ENCODE measurements at regions not wholly inside any gene's neighbourhood (a gene's known extent, or its start where the extent isn't known, plus 50 kb on each side); places are given as distances from the start of the nearest gene placed in this dataset.

- Mint-ChIP-seq H3K27me3 (no peaks in the 10 kb centered on the region), H3K27ac (no peak overlapping the region), H3K36me3 (peaks cover 2% of the 10 kb centered on the region), H3K4me3 (no peak overlapping the region), H3K9me3 (peaks cover under 1% of the 10 kb centered on the region), H3K4me1 (peaks cover 44% of the 10 kb centered on the region)
- POLR2A ChIA-PET, result interaction anchor here (1.3 to 2.4 kb wide), 2 partner anchors 73 to 172 kb away, joined by 3 to 6 read pairs; partner anchors contain the start of gene IRF4
- ATAC-seq (ENCODE audit: low read depth), result no peak
- DNase-seq, result no peak
Observed at GRCh38 chr6:219641-220198, 72.6 kb upstream of the DUSP22 start.

- no peak for ATAC-seq (ENCODE audit: low read depth)
- peaks cover 48% of the 10 kb centered on the region for H3K4me1 Mint-ChIP-seq
- POLR2A ChIA-PET, result interaction anchor here (1.3 to 2.4 kb wide), 2 partner anchors 73 to 171 kb away, joined by 3 to 6 read pairs; partner anchors contain the start of gene IRF4
- H3K9me3 Mint-ChIP-seq, result no peaks in the 10 kb centered on the region
- peaks cover 2% of the 10 kb centered on the region for H3K36me3 Mint-ChIP-seq
- H3K27me3 Mint-ChIP-seq, result no peaks in the 10 kb centered on the region
- no peak for DNase-seq
- H3K27ac Mint-ChIP-seq, result no peak overlapping the region
- H3K4me3 Mint-ChIP-seq, result no peak overlapping the region
Observed at GRCh38 chr6:220312-220711, 72.0 kb upstream of the DUSP22 start.

DNA sequence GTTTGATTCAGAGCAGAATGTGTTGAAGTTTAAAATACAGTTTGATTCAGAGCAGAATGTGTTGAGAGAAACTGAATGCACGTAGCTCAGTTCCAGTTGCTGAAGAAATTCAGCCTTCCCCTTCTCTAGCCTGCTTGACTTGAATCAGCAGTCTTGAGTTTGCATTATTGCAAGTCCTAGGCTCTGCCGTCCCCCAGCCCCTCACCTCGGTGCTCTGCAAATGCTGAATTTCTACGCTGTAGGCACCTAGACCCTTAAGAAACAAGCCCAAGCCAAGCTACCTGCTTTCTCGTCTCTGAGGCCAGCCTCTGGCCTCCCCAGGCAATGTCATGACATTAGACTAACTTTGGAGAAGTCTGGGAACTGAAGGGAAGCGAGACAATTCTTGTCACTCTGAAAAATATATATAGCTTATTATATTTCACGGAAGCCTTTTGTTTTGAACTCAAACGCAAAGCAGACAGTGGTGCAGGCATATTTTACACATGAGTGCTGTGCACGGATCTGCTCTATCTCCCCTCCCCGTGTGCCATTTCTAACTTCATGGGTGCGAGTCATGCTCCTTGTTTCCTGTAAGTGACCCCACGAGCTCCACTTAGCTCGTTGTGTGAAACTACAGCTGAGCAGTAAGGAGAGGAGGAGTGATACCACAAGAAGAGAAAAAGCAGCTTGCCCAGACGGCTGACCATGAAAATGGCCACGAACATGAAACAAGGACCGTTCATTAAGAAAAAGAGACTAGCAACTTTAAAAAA, 71.4 kb upstream of the DUSP22 start:
- H3K9me3 Mint-ChIP-seq, result no peaks in the 10 kb centered on the region
- H3K27ac Mint-ChIP-seq, result peak overlapping the region; percentile 59
- no peaks in the 10 kb centered on the region for H3K27me3 Mint-ChIP-seq
- peaks cover 2% of the 10 kb centered on the region for H3K36me3 Mint-ChIP-seq
- H3K4me1 Mint-ChIP-seq, result peaks cover 46% of the 10 kb centered on the region
- DNase-seq (no peak), ATAC-seq (ENCODE audit: low read depth) (no peak)
- POLR2A ChIA-PET, result interaction anchor here (1.3 to 2.4 kb wide), 2 partner anchors 72 to 171 kb away, joined by 3 to 6 read pairs; partner anchors contain the start of gene IRF4
- peak overlapping the region; percentile 13 for H3K4me3 Mint-ChIP-seq

- Mint-ChIP-seq H3K27me3 (no peaks in the 10 kb centered on the region), H3K9me3 (peaks cover under 1% of the 10 kb centered on the region), H3K27ac (peak overlapping the region; percentile 77), H3K4me1 (peaks cover 50% of the 10 kb centered on the region), H3K36me3 (peaks cover 4% of the 10 kb centered on the region), H3K4me3 (peak overlapping the region; percentile 13)
- POLR2A ChIA-PET, result interaction anchor here (1.1 to 2.4 kb wide), 2 partner anchors 117 to 170 kb away, joined by 3 to 6 read pairs; partner anchors contain the start of gene IRF4
- DNase-seq (no peak), ATAC-seq (ENCODE audit: low read depth) (no peak)
Observed at GRCh38 chr6:221531-222349, 70.5 kb upstream of the DUSP22 start.

- ATAC-seq (ENCODE audit: low read depth) (no peak), DNase-seq (no peak)
- POLR2A ChIA-PET, result interaction anchor here (0.6 to 1.1 kb wide), 2 partner anchors 110 to 116 kb away, joined by 3 read pairs; no protein-coding TSS in a partner anchor
- Mint-ChIP-seq H3K36me3 (peaks cover 4% of the 10 kb centered on the region), H3K4me3 (no peak overlapping the region), H3K4me1 (peaks cover 45% of the 10 kb centered on the region), H3K9me3 (peaks cover 1% of the 10 kb centered on the region), H3K27me3 (no peaks in the 10 kb centered on the region), H3K27ac (peak overlapping the region; percentile 15)
Observed at GRCh38 chr6:222468-222867, 69.8 kb upstream of the DUSP22 start.

DNA sequence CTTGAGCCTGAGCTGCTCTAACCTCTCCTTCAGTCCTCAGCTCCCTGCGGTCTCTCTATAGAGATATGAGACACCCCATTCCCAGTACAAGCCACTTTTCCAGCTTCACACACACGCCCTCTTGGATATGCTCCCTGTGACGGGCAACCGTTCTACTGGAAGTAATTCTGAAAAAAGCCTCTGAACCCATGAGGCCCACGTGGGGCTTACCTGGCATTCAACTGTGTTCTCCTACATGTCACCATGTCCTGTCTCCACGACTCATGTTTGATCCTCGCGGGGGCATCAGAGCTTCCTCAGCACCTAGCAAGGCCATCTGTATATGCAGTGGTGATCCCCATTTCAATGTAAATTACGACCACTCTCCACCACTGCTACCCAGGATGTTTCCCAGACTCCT, 69.2 kb upstream of the DUSP22 start:
- Mint-ChIP-seq H3K4me1 (peaks cover 44% of the 10 kb centered on the region), H3K4me3 (no peak overlapping the region), H3K36me3 (peaks cover 6% of the 10 kb centered on the region), H3K27ac (peak overlapping the region; percentile 11), H3K27me3 (no peaks in the 10 kb centered on the region), H3K9me3 (peaks cover 1% of the 10 kb centered on the region)
- POLR2A ChIA-PET, result interaction anchor here (0.6 kb wide), 2 partner anchors 110 to 563 kb away, joined by 3 to 4 read pairs; no protein-coding TSS in a partner anchor
- ATAC-seq (ENCODE audit: low read depth), result no peak
- no peak for DNase-seq

GRCh38 chr6:223763-224162, 68.5 kb upstream of the DUSP22 start:
- peaks cover 1% of the 10 kb centered on the region for H3K9me3 Mint-ChIP-seq
- H3K4me3 Mint-ChIP-seq, result no peak overlapping the region
- ATAC-seq (ENCODE audit: low read depth), result no peak
- POLR2A ChIA-PET, result interaction anchor here (0.6 kb wide), 1 partner anchor 563 kb away, joined by 4 read pairs; no protein-coding TSS in a partner anchor
- no peaks in the 10 kb centered on the region for H3K27me3 Mint-ChIP-seq
- no peak overlapping the region for H3K27ac Mint-ChIP-seq
- H3K4me1 Mint-ChIP-seq, result peaks cover 44% of the 10 kb centered on the region
- peaks cover 6% of the 10 kb centered on the region for H3K36me3 Mint-ChIP-seq
- DNase-seq, result no peak

DNA sequence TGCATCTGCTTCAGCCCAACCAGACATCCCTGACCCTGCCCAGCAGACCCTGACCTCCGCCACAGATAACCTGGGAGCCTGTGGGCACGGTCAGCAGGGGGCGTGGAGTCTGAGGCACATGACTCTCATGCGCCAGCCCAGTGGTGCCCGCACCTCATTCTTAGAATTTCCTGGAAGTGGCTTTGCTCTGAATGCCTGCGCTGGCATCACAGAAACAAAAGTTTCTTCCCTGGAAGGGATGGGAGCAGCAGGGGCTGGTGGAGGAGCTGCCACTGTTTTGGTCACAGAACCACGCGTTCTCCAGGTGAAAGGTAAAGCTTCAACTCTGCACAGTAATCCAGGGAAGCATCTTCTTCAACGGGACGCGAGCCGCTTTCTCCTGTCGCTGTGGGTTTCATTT, 67.9 kb upstream of the DUSP22 start:
- POLR2A ChIA-PET, result interaction anchor here (1.0 to 1.6 kb wide), 3 partner anchors 12 to 114 kb away, joined by 3 to 4 read pairs (median 3); no protein-coding TSS in a partner anchor
- peaks cover 6% of the 10 kb centered on the region for H3K36me3 Mint-ChIP-seq
- H3K27me3 Mint-ChIP-seq, result no peaks in the 10 kb centered on the region
- H3K9me3 Mint-ChIP-seq, result peaks cover 1% of the 10 kb centered on the region
- DNase-seq (no peak), ATAC-seq (ENCODE audit: low read depth) (no peak)
- H3K4me3 Mint-ChIP-seq, result no peak overlapping the region
- peaks cover 44% of the 10 kb centered on the region for H3K4me1 Mint-ChIP-seq
- peak overlapping the region; percentile 97 for H3K27ac Mint-ChIP-seq

- Mint-ChIP-seq H3K27me3 (no peaks in the 10 kb centered on the region), H3K27ac (peak overlapping the region; percentile 97), H3K9me3 (peaks cover 1% of the 10 kb centered on the region), H3K4me3 (peak overlapping the region; percentile 76), H3K36me3 (peaks cover 6% of the 10 kb centered on the region), H3K4me1 (peaks cover 44% of the 10 kb centered on the region)
- POLR2A ChIA-PET, result interaction anchor here (0.5 to 2.0 kb wide), 8 partner anchors 11 to 113 kb away, joined by 3 to 11 read pairs (median 4); partner anchors contain the start of gene DUSP22
- peak; percentile 64 for DNase-seq
- peak; percentile 80 for ATAC-seq (ENCODE audit: low read depth)
Observed at GRCh38 chr6:225121-225721, 67.1 kb upstream of the DUSP22 start.

DNA sequence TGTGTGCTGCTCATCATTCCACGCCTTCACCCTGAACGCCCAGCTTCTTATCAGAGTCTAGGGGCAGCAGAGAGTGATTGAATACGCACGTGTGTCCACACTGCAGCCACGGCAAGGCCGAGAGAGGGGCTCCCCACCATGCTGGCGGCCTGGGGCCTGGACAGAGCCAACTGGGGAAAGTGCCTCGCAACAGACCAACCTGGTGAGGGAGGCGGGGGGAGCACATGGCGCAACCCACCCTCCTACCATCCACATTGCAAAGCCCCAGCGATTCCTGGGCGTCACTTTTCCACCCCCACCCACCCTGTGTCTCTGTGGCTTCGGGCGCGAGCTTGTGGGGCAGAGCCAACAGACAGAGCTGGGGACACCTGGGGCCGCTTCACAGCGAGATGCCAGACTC, 66.4 kb upstream of the DUSP22 start:
- ATAC-seq (ENCODE audit: low read depth), result no peak
- Mint-ChIP-seq H3K27ac (peak overlapping the region; percentile 97), H3K4me1 (peaks cover 40% of the 10 kb centered on the region), H3K9me3 (peaks cover 1% of the 10 kb centered on the region), H3K4me3 (peak overlapping the region; percentile 76), H3K27me3 (no peaks in the 10 kb centered on the region), H3K36me3 (peaks cover 6% of the 10 kb centered on the region)
- DNase-seq, result no peak
- POLR2A ChIA-PET, result interaction anchor here (0.8 to 2.0 kb wide), 7 partner anchors 10 to 113 kb away, joined by 3 to 11 read pairs (median 5); partner anchors contain the start of gene DUSP22

- Mint-ChIP-seq H3K27ac (peak overlapping the region; percentile 97), H3K4me3 (no peak overlapping the region), H3K9me3 (peaks cover 1% of the 10 kb centered on the region), H3K36me3 (peaks cover 6% of the 10 kb centered on the region), H3K27me3 (no peaks in the 10 kb centered on the region), H3K4me1 (peaks cover 36% of the 10 kb centered on the region)
- POLR2A ChIA-PET, result interaction anchor here (0.6 to 2.0 kb wide), 9 partner anchors 9 to 166 kb away, joined by 3 to 11 read pairs (median 5); partner anchors contain the start of genes DUSP22 and IRF4
- ATAC-seq (ENCODE audit: low read depth) (no peak), DNase-seq (no peak)
Observed at GRCh38 chr6:226516-227073, 65.7 kb upstream of the DUSP22 start.

DNA sequence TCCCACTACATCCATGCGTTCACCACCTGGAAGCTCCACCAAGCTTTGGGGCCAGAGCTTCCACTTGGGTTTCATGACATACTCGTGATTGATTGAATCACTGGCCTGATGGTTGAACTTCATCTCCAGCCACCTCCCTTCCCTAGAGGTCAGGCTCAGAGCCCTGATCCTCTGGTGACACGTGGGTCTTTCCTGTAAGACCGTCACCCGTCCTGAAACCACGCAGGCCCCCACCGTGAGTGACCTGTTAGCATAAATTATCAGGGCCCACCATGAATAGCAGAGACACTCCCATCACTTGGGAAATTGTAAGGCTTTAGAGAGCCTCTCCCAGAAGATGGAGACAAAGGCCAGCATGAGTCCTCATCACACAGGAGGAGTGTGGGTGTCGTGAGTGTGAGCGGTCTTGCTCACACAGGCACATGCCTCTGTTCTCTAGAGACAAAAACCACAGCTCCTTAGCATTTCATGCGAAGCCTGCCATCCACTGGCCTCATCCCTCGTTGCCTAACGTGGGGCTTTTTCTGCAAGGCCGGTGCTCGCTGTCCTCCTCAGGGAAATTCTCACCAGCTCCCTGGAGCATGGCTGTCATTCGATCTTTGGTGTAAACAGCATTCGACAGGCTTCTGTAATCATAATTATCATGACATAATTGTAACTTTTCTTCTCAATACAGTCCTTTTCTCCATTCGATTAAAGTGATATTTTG, 65.1 kb upstream of the DUSP22 start:
- H3K4me3 Mint-ChIP-seq, result no peak overlapping the region
- ATAC-seq (ENCODE audit: low read depth), result no peak
- peaks cover 6% of the 10 kb centered on the region for H3K36me3 Mint-ChIP-seq
- H3K4me1 Mint-ChIP-seq, result peaks cover 31% of the 10 kb centered on the region
- H3K27me3 Mint-ChIP-seq, result no peaks in the 10 kb centered on the region
- no peak overlapping the region for H3K27ac Mint-ChIP-seq
- DNase-seq, result no peak
- POLR2A ChIA-PET, result interaction anchor here (0.6 to 1.8 kb wide), 4 partner anchors 9 to 165 kb away, joined by 3 to 11 read pairs (median 4); partner anchors contain the start of gene IRF4
- peaks cover 1% of the 10 kb centered on the region for H3K9me3 Mint-ChIP-seq
